MM.1S (cell line): ENCODE measurements at regions not wholly inside any gene's neighbourhood (a gene's known extent, or its start where the extent isn't known, plus 50 kb on each side); places are given as distances from the start of the nearest gene placed in this dataset.

Experiments
- DNase-seq: peaks from one replicate; pipeline ENCODE4 v3.0.0-alpha.2; 2015
- H2AFZ ChIP-seq: fragments of 300-600 bp; sonication (generic); 2 replicates; pipeline ENCODE4 v1.6.0; 2016; ENCODE audit warnings: antibody characterized with exemption, low read length
- H3F3A ChIP-seq: fragments of 300-600 bp; sonication (generic); 2 replicates; pipeline ENCODE4 v1.6.1; 2016; ENCODE audit warnings: mild to moderate bottlenecking, antibody characterized with exemption, low read length, moderate library complexity, mixed read lengths; ENCODE audit not compliant: insufficient read depth
- H3K27ac ChIP-seq: fragments of 300-600 bp; sonication (generic); 2 replicates; pipeline ENCODE4 v1.5.1; 2016; ENCODE audit warnings: mild to moderate bottlenecking, low read length
- H3K27me3 ChIP-seq: fragments of 300-600 bp; sonication (generic); replicated peaks from 2 replicates; pipeline ENCODE4 v1.6.0; 2016; ENCODE audit warnings: low read length; ENCODE audit not compliant: insufficient read depth
- H3K36me3 ChIP-seq: fragments of 300-600 bp; sonication (generic); replicated peaks from 2 replicates; pipeline ENCODE4 v1.6.1; 2016; ENCODE audit warnings: mild to moderate bottlenecking, low read length, mixed read lengths; ENCODE audit not compliant: insufficient read depth
- H3K4me1 ChIP-seq: fragments of 300-600 bp; sonication (generic); 2 replicates; pipeline ENCODE4 v1.6.1; 2016; ENCODE audit warnings: low read length, mixed read lengths
- H3K4me2 ChIP-seq: fragments of 300-600 bp; sonication (generic); 2 replicates; pipeline ENCODE4 v1.6.0; 2016; ENCODE audit warnings: low read depth, low read length
- H3K4me3 ChIP-seq: fragments of 300-600 bp; sonication (generic); 2 replicates; pipeline ENCODE4 v1.5.1; 2016; ENCODE audit warnings: low read length, mixed read lengths
- H3K79me2 ChIP-seq: fragments of 300-600 bp; sonication (generic); 2 replicates; pipeline ENCODE4 v1.6.1; 2016; ENCODE audit warnings: mixed run types, low read length, mixed read lengths
- H3K9ac ChIP-seq: fragments of 300-600 bp; sonication (generic); 2 replicates; pipeline ENCODE4 v1.6.1; 2016; ENCODE audit warnings: low read length, mixed read lengths
- H3K9me2 ChIP-seq: fragments of 300-600 bp; sonication (generic); replicated peaks from 2 replicates; pipeline ENCODE4 v1.6.1; 2016; ENCODE audit warnings: mild to moderate bottlenecking, low read length, mixed read lengths; ENCODE audit not compliant: insufficient read depth
- H3K9me3 ChIP-seq: fragments of 300-600 bp; sonication (generic); replicated peaks from 2 replicates; pipeline ENCODE4 v1.6.1; 2016; ENCODE audit warnings: mild to moderate bottlenecking, low read length, mixed read lengths; ENCODE audit not compliant: insufficient read depth
- H4K20me1 ChIP-seq: fragments of 300-600 bp; sonication (generic); 2 replicates; pipeline ENCODE4 v1.6.1; 2016; ENCODE audit warnings: mild to moderate bottlenecking, low read length, moderate library complexity, mixed read lengths; ENCODE audit not compliant: insufficient read depth
- EZH2 ChIP-seq: fragments of 300-600 bp; sonication (generic); optimal IDR thresholded peaks from 2 replicates; pipeline ENCODE3; 2017; ENCODE audit warnings: low read depth, mild to moderate bottlenecking, antibody characterized with exemption, low read length, mixed read lengths
- EZH2phosphoT487 ChIP-seq: fragments of 300-600 bp; sonication (generic); IDR thresholded peaks from 2 replicates; pipeline ENCODE4 v1.6.1; 2018; ENCODE audit warnings: antibody characterized with exemption, low read length
- TF ChIP-seq, protein P1 (sequence below): fragments of 300-600 bp; sonication (generic); IDR thresholded peaks from 2 replicates; pipeline ENCODE4 v1.5.1; 2016; ENCODE audit warnings: antibody characterized with exemption, low read length, mixed read lengths

DNA sequence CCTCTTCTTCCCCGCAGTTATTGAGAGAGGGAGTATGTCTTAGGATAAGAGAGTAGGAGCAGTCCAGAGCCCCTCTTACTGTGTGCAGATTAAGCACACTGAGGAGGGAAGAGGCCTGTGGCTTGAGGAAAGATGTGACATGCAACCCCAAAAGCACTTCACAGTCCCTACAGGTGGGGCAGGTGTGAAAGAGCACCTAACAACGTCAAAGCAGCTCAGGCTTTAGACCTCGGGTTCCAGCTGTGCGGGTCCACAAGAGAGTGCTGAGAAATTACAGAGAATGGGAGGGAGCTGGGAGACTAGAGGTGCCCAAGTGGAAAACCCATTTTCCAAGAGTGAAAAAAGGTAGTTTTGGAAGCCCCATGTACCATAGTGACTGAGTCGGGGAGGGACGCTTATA, 127.6 kb downstream of the SLC25A47 start:
- TF ChIP-seq, protein P1, sequence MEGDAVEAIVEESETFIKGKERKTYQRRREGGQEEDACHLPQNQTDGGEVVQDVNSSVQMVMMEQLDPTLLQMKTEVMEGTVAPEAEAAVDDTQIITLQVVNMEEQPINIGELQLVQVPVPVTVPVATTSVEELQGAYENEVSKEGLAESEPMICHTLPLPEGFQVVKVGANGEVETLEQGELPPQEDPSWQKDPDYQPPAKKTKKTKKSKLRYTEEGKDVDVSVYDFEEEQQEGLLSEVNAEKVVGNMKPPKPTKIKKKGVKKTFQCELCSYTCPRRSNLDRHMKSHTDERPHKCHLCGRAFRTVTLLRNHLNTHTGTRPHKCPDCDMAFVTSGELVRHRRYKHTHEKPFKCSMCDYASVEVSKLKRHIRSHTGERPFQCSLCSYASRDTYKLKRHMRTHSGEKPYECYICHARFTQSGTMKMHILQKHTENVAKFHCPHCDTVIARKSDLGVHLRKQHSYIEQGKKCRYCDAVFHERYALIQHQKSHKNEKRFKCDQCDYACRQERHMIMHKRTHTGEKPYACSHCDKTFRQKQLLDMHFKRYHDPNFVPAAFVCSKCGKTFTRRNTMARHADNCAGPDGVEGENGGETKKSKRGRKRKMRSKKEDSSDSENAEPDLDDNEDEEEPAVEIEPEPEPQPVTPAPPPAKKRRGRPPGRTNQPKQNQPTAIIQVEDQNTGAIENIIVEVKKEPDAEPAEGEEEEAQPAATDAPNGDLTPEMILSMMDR, result no peak
- TF ChIP-seq EZH2 (no peak), EZH2phosphoT487 (no peak)
- Histone ChIP-seq H4K20me1 (no peaks in the 10 kb centered on the region), H2AFZ (no peak overlapping the region), H3K79me2 (no peaks in the 10 kb centered on the region), H3K4me2 (no peak overlapping the region), H3K9me2 (no peaks in the 10 kb centered on the region), H3F3A (no peaks in the 10 kb centered on the region), H3K4me1 (no peaks in the 10 kb centered on the region), H3K9ac (no peak overlapping the region), H3K36me3 (no peaks in the 10 kb centered on the region), H3K27me3 (no peaks in the 10 kb centered on the region), H3K9me3 (no peaks in the 10 kb centered on the region), H3K4me3 (no peak overlapping the region), H3K27ac (no peak overlapping the region)
- no peak for DNase-seq

DNA sequence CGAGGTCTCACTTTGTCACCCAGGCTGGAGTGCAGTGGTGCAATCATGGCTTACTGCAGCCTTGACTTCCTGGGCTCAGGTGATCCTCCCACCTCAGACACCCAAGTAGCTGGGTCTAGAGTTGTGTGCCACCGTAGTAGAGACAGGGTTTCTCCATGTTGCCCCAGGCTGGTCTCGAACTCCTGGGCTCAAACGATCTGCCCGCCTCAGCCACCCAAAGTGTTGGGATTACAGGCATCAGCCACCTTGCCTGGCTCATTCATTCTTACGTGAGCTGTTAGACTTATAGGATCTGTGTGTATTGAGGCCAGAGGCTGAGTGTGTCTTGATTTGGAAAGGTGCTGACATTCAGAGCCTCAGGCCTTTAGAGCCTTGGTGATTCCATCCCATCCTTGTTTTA, 128.1 kb downstream of the SLC25A47 start:
- DNase-seq, result no peak
- Histone ChIP-seq H3K27ac (no peak overlapping the region), H3K79me2 (no peaks in the 10 kb centered on the region), H3K27me3 (no peaks in the 10 kb centered on the region), H3K36me3 (no peaks in the 10 kb centered on the region), H2AFZ (no peak overlapping the region), H3K4me2 (no peak overlapping the region), H4K20me1 (no peaks in the 10 kb centered on the region), H3K4me1 (no peaks in the 10 kb centered on the region), H3K9me3 (no peaks in the 10 kb centered on the region), H3K9me2 (no peaks in the 10 kb centered on the region), H3F3A (no peaks in the 10 kb centered on the region), H3K4me3 (no peak overlapping the region), H3K9ac (no peak overlapping the region)
- no peak for TF ChIP-seq EZH2phosphoT487
- TF ChIP-seq, protein P1, result no peak
- no peak for TF ChIP-seq EZH2

DNA sequence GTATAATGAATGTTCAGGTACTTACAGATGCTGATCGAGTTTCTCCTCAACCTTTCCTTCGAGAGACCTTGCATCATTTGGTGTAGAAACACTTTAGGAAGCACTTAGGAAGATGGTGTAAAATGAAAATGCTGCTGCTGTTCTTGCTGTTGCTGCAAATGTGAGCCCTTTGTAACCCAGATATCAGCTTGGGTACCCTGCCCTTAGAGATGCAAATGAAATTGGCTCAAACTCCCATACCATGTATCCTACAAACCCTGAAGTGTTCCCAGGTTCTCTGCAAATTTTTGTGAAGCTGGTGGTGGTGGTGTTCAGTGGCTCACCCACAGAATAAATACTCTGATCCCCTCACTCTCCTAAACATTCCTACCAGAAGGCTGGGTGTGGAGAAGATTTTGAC, 130.8 kb downstream of the SLC25A47 start:
- H2AFZ ChIP-seq, result no peak overlapping the region
- TF ChIP-seq, protein P1, result no peak
- TF ChIP-seq EZH2 (no peak), EZH2phosphoT487 (no peak)
- H3K4me3 ChIP-seq, result no peak overlapping the region
- H3K4me1 ChIP-seq, result no peaks in the 10 kb centered on the region
- H4K20me1 ChIP-seq, result no peaks in the 10 kb centered on the region
- H3K36me3 ChIP-seq, result no peaks in the 10 kb centered on the region
- no peak for DNase-seq
- no peaks in the 10 kb centered on the region for H3F3A ChIP-seq
- H3K79me2 ChIP-seq, result no peaks in the 10 kb centered on the region
- H3K9me3 ChIP-seq, result no peaks in the 10 kb centered on the region
- H3K27me3 ChIP-seq, result no peaks in the 10 kb centered on the region
- no peak overlapping the region for H3K9ac ChIP-seq
- H3K4me2 ChIP-seq, result no peak overlapping the region
- H3K9me2 ChIP-seq, result no peaks in the 10 kb centered on the region
- no peak overlapping the region for H3K27ac ChIP-seq
